ENCODE measurements at regions not wholly inside any gene's neighbourhood (a gene's known extent, or its start where the extent isn't known, plus 50 kb on each side); places are given as distances from the start of the nearest gene placed in this dataset.

- TF ChIP-seq ZNF121 (CRISPR knock-in tag; IDR thresholded peaks at IDR 0.05) (no peak), CTCF (IDR thresholded peaks at IDR 0.05) (no peak), MAX (CRISPR knock-in tag; IDR thresholded peaks at IDR 0.05) (no peak), FOXP4 (CRISPR knock-in tag; IDR thresholded peaks at IDR 0.05) (no peak)
Measured at GRCh38 chr10:14460447-14460846, 129.7 kb upstream of the FRMD4A start.

Data from WTC11 (cell line).